A549 (cell line): ENCODE measurements at regions not wholly inside any gene's neighbourhood (a gene's known extent, or its start where the extent isn't known, plus 50 kb on each side); places are given as distances from the start of the nearest gene placed in this dataset.

ENCODE experiments used
- ATAC-seq, 2 experiments: fragments of 200-7000 bp in 1 of 2; fragments of >200 bp in 1 of 2; cut with Nextera tagmentation in 1 of 2; cut with Tn5 transposase in 1 of 2; 3 replicates each; pipeline versions ENCODE4 v1.8.0 to v1.9.1; 2018 to 2020; ENCODE audit warnings: mild to moderate bottlenecking in 1 of 2, moderate library complexity in 1 of 2
- CTCF ChIA-PET: fragments of 300-600 bp; sonication (Branson Sonifier 250); formaldehyde crosslinking; extraction: SDS; loops from one replicate; lab custom pipeline; 2021; ENCODE audit warnings: antibody characterized with exemption, inconsistent platforms; lab: Yijun Ruan, JAX
- POLR2A ChIA-PET: fragments of 350-600 bp; formaldehyde crosslinking; extraction: SDS; loops from one replicate; lab custom pipeline; 2021; ENCODE audit warnings: antibody characterized with exemption, inconsistent platforms; lab: Yijun Ruan, JAX
- DNase-seq, 2 experiments: peaks; one replicate each; pipeline versions ENCODE4 v3.0.0 to v3.0.0-alpha.2; 2011 to 2016; ENCODE audit warnings: low read depth in 1 of 2, low spot score in 1 of 2
- FAIRE-seq: peaks from 2 replicates; lab custom pipeline; 2011; peaks lifted over from hg19 to GRCh38; lab: Jason Lieb, UNC
- H3K27ac ChIP-seq, 2 experiments: fragments of >200 bp; sonication (Bioruptor Twin); formaldehyde crosslinking; 3 replicates each; pipeline ENCODE4 v1.5.1; 2016 to 2017
- H3K4me1 ChIP-seq: fragments of >200 bp; sonication (Bioruptor Twin); formaldehyde crosslinking; 3 replicates; pipeline ENCODE4 v1.6.1; 2016
- H3K4me2 ChIP-seq: fragments of >200 bp; sonication (Bioruptor Twin); formaldehyde crosslinking; 3 replicates; pipeline ENCODE4 v1.6.1; 2016
- H3K4me3 ChIP-seq: fragments of >200 bp; sonication (Bioruptor Twin); formaldehyde crosslinking; 3 replicates; pipeline ENCODE4 v1.5.1; 2016
- H3K9me3 ChIP-seq: fragments of >200 bp; sonication (Bioruptor Twin); formaldehyde crosslinking; 3 replicates; pipeline ENCODE4 v1.6.1; 2016
- CBX2 ChIP-seq: fragments of 200-600 bp; sonication (generic); IDR thresholded peaks from 2 replicates; pipeline ENCODE4 v1.6.1; 2016; ENCODE audit warnings: low read depth, mild to moderate bottlenecking, borderline replicate concordance
- CBX8 ChIP-seq: fragments of 200-600 bp; sonication (generic); IDR thresholded peaks from 2 replicates; pipeline ENCODE4 v1.6.1; 2016
- CEBPB ChIP-seq, 2 experiments: fragments of >200 bp in 1 of 2; sonication (Bioruptor Twin) in 1 of 2; formaldehyde crosslinking in 1 of 2; IDR thresholded peaks; 2 replicates each; pipeline ENCODE4 v1.6.1; 2012 to 2016
- CTCF ChIP-seq: fragments of >200 bp; sonication (Bioruptor Twin); formaldehyde crosslinking; IDR thresholded peaks from 3 replicates; pipeline ENCODE4 v1.5.1; 2016
- FOSB ChIP-seq: fragments of 250-450 bp; sonication (Bioruptor Pico); IDR thresholded peaks from 2 replicates; pipeline ENCODE4 v1.5.0; 2020; ENCODE audit warnings: mild to moderate bottlenecking, moderate library complexity
- FOXS1 ChIP-seq: fragments of 250-450 bp; sonication (Bioruptor Pico); IDR thresholded peaks from 2 replicates; pipeline ENCODE4 v1.5.0; 2020; ENCODE audit warnings: mild to moderate bottlenecking, moderate library complexity
- GATA3 ChIP-seq: IDR thresholded peaks from 2 replicates; pipeline ENCODE4 v1.6.1; 2012; ENCODE audit warnings: borderline replicate concordance
- HDAC2 ChIP-seq: fragments of 200-600 bp; sonication (generic); IDR thresholded peaks from 2 replicates; pipeline ENCODE4 v1.6.1; 2016
- HOXB13 ChIP-seq: fragments of 250-450 bp; sonication (Bioruptor Pico); IDR thresholded peaks from 2 replicates; pipeline ENCODE4 v1.5.0; 2020; ENCODE audit warnings: low read depth, mild to moderate bottlenecking, moderate library complexity
- JUNB ChIP-seq: fragments of >200 bp; sonication (Bioruptor Twin); formaldehyde crosslinking; IDR thresholded peaks from 2 replicates; pipeline ENCODE4 v1.6.1; 2016
- MAZ ChIP-seq: fragments of 150-350 bp; IDR thresholded peaks from 2 replicates; pipeline ENCODE4 v1.6.1; 2014; ENCODE audit warnings: antibody characterized with exemption, low read depth, low read length, borderline replicate concordance
- NFE2L2 ChIP-seq: fragments of 150-350 bp; conservative IDR thresholded peaks from 2 replicates; pipeline ENCODE4 v1.6.1; 2014; ENCODE audit warnings: low read length
- RAD21 ChIP-seq, 2 experiments: fragments of >200 bp in 1 of 2; sonication (Bioruptor Twin) in 1 of 2; formaldehyde crosslinking in 1 of 2; IDR thresholded peaks in 1 of 2; conservative IDR thresholded peaks in 1 of 2; 2 replicates in 1 of 2; 3 replicates in 1 of 2; pipeline ENCODE4 v1.6.1; 2012 to 2018; ENCODE audit warnings: inconsistent platforms in 1 of 2
- RARB ChIP-seq: fragments of 250-450 bp; sonication (Bioruptor Pico); IDR thresholded peaks from 2 replicates; pipeline ENCODE4 v1.8.0; 2021; ENCODE audit warnings: mild to moderate bottlenecking, moderate library complexity
- REST ChIP-seq: fragments of 200-600 bp; sonication (generic); IDR thresholded peaks from 2 replicates; pipeline ENCODE4 v1.6.1; 2016; ENCODE audit warnings: antibody characterized with exemption, mild to moderate bottlenecking, moderate library complexity
- SMC3 ChIP-seq: fragments of >200 bp; sonication (Bioruptor Twin); formaldehyde crosslinking; IDR thresholded peaks from 3 replicates; pipeline ENCODE4 v1.6.1; 2018; ENCODE audit warnings: inconsistent platforms
- TP53 ChIP-seq: fragments of 250-450 bp; sonication (Bioruptor Pico); IDR thresholded peaks from 2 replicates; pipeline ENCODE4 v1.5.0; 2021; ENCODE audit warnings: mild to moderate bottlenecking, moderate library complexity
- ZFP36 ChIP-seq: fragments of 450-650 bp; IDR thresholded peaks from 2 replicates; pipeline ENCODE4 v1.6.1; 2014; ENCODE audit warnings: borderline replicate concordance; ENCODE audit not compliant: partially characterized antibody
- WGBS: methylation state at CpG from one replicate; pipeline ENCODE4 v1.1.6; 2017; ENCODE audit errors: missing lambda C conversion rate; 5-methylcytosine and 5-hydroxymethylcytosine counted together
- TF ChIP-seq, protein P1 (sequence below): fragments of >200 bp; sonication (Bioruptor Twin); formaldehyde crosslinking; IDR thresholded peaks from 3 replicates; pipeline ENCODE4 v1.6.1; 2016
- TF ChIP-seq, protein P2 (sequence below): fragments of 150-350 bp; IDR thresholded peaks from 2 replicates; pipeline ENCODE4 v1.6.1; 2014; ENCODE audit warnings: low read depth, mild to moderate bottlenecking, low read length
- TF ChIP-seq, protein P3 (sequence below): fragments of 250-450 bp; sonication (Bioruptor Pico); IDR thresholded peaks from 2 replicates; pipeline ENCODE4 v1.5.0; 2021; ENCODE audit warnings: mild to moderate bottlenecking, moderate library complexity, borderline replicate concordance

DNA sequence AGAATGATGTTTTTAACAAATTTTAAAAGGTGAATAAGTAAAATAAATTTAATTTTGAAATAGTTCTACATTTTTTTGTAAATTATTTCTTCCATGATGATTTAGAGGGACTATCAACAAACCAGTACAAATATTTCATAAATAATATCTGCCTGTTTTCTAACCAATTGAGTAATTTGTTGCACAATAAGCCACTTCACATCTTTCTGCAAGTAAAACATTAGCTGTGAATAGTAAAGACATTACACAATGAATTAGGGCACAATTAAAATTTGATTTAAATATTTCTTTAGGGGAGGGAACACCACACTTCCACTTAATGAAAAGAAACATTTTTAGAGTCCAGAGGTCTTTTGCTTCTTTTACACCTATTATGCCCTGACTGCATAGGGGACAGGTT is 118.4 kb upstream of the PTPRK start:
- no peak overlapping the region for H3K4me3 ChIP-seq
- H3K4me1 ChIP-seq = no peaks in the 10 kb centered on the region
- ChIA-PET POLR2A (no interaction called here), CTCF (no interaction called here)
- FAIRE-seq (no peak), DNase-seq (no peak), ATAC-seq (no peak)
- H3K9me3 ChIP-seq = no peaks in the 10 kb centered on the region
- TF ChIP-seq CBX2 (no peak), FOXS1 (CRISPR knock-in tag) (no peak), REST (no peak), CBX8 (no peak)
- TF ChIP-seq, protein P1, sequence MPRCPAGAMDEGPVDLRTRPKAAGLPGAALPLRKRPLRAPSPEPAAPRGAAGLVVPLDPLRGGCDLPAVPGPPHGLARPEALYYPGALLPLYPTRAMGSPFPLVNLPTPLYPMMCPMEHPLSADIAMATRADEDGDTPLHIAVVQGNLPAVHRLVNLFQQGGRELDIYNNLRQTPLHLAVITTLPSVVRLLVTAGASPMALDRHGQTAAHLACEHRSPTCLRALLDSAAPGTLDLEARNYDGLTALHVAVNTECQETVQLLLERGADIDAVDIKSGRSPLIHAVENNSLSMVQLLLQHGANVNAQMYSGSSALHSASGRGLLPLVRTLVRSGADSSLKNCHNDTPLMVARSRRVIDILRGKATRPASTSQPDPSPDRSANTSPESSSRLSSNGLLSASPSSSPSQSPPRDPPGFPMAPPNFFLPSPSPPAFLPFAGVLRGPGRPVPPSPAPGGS = no peak
- no peak overlapping the region for H3K27ac ChIP-seq
- no peak overlapping the region for H3K4me2 ChIP-seq

GRCh38 chr6:128635219-128635618 is 114.8 kb upstream of the PTPRK start:
- CTCF ChIA-PET = no interaction called here
- no peaks in the 10 kb centered on the region for H3K4me1 ChIP-seq
- DNase-seq = no peak
- POLR2A ChIA-PET = no interaction called here
- TF ChIP-seq, protein P2, sequence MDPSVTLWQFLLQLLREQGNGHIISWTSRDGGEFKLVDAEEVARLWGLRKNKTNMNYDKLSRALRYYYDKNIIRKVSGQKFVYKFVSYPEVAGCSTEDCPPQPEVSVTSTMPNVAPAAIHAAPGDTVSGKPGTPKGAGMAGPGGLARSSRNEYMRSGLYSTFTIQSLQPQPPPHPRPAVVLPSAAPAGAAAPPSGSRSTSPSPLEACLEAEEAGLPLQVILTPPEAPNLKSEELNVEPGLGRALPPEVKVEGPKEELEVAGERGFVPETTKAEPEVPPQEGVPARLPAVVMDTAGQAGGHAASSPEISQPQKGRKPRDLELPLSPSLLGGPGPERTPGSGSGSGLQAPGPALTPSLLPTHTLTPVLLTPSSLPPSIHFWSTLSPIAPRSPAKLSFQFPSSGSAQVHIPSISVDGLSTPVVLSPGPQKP = no peak
- no peak for TF ChIP-seq SMC3
- no peak for TF ChIP-seq RAD21 (conservative IDR thresholded peaks at IDR 0.05 in 1 of 2, IDR thresholded peaks at IDR 0.05 in 1 of 2)
- TF ChIP-seq CEBPB (IDR thresholded peaks at IDR 0.05) = no peak
- no peak for TF ChIP-seq MAZ
- TF ChIP-seq JUNB = no peak
- TF ChIP-seq, protein P3, sequence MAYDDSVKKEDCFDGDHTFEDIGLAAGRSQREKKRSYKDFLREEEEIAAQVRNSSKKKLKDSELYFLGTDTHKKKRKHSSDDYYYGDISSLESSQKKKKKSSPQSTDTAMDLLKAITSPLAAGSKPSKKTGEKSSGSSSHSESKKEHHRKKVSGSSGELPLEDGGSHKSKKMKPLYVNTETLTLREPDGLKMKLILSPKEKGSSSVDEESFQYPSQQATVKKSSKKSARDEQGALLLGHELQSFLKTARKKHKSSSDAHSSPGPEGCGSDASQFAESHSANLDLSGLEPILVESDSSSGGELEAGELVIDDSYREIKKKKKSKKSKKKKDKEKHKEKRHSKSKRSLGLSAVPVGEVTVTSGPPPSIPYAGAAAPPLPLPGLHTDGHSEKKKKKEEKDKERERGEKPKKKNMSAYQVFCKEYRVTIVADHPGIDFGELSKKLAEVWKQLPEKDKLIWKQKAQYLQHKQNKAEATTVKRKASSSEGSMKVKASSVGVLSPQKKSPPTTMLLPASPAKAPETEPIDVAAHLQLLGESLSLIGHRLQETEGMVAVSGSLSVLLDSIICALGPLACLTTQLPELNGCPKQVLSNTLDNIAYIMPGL (CRISPR knock-in tag) = no peak
- TF ChIP-seq REST = no peak
- no peak for TF ChIP-seq TP53 (CRISPR knock-in tag)
- TF ChIP-seq ZFP36 = no peak
- TF ChIP-seq RARB (CRISPR knock-in tag) = no peak
- TF ChIP-seq HDAC2 = no peak
- no peak for TF ChIP-seq NFE2L2
- TF ChIP-seq HOXB13 (CRISPR knock-in tag) = no peak
- TF ChIP-seq GATA3 = no peak
- TF ChIP-seq CTCF = no peak
- no peak for TF ChIP-seq FOSB (CRISPR knock-in tag)
- WGBS = 79% methylated on average over 2 of the region's 2 CpGs
- ATAC-seq = no peak
- H3K27ac ChIP-seq = no peak overlapping the region
- H3K9me3 ChIP-seq = no peaks in the 10 kb centered on the region
- no peak overlapping the region for H3K4me3 ChIP-seq
- no peak overlapping the region for H3K4me2 ChIP-seq
- FAIRE-seq = no peak
